Astrocyte (in vitro differentiated cells and primary cell): ENCODE measurements at regions not wholly inside any gene's neighbourhood (a gene's known extent, or its start where the extent isn't known, plus 50 kb on each side); places are given as distances from the start of the nearest gene placed in this dataset.

Experiments
- EZH2 ChIP-seq: IDR thresholded peaks from 2 replicates; pipeline ENCODE4 v1.6.1; 2012; ENCODE audit warnings: mild to moderate bottlenecking, low read length, inconsistent platforms; ENCODE audit not compliant: insufficient read depth
- TF ChIP-seq, protein P1 (sequence below): IDR thresholded peaks from 2 replicates; pipeline ENCODE4 v1.5.1; 2011; ENCODE audit warnings: low read depth, mild to moderate bottlenecking, inconsistent platforms, low read length, moderate library complexity; ENCODE audit not compliant: insufficient read depth

DNA sequence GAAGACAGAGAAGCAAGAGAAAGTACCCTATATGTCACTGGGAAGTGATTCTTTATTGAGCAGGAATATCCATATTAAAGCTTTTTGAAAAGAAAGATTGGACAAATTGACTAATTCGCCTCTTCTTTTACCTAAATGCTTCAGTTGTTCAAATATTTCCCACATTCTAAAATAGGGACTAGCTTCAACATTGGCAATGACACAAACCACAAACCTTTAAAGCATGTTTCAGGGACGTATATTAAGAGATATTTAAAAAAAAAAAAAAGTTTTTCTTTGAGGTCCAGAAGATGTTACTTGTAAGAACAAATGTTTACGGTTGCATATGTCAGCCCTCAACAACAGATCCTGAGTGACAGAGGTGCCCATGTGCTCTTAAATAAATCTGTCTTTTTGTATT is 235.0 kb upstream of the NFIA start:
- TF ChIP-seq, protein P1, sequence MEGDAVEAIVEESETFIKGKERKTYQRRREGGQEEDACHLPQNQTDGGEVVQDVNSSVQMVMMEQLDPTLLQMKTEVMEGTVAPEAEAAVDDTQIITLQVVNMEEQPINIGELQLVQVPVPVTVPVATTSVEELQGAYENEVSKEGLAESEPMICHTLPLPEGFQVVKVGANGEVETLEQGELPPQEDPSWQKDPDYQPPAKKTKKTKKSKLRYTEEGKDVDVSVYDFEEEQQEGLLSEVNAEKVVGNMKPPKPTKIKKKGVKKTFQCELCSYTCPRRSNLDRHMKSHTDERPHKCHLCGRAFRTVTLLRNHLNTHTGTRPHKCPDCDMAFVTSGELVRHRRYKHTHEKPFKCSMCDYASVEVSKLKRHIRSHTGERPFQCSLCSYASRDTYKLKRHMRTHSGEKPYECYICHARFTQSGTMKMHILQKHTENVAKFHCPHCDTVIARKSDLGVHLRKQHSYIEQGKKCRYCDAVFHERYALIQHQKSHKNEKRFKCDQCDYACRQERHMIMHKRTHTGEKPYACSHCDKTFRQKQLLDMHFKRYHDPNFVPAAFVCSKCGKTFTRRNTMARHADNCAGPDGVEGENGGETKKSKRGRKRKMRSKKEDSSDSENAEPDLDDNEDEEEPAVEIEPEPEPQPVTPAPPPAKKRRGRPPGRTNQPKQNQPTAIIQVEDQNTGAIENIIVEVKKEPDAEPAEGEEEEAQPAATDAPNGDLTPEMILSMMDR: no peak
- no peak for TF ChIP-seq EZH2
